SK-N-SH (cell line): ENCODE measurements at regions not wholly inside any gene's neighbourhood (a gene's known extent, or its start where the extent isn't known, plus 50 kb on each side); places are given as distances from the start of the nearest gene placed in this dataset.

Experiments used
- CTCF ChIA-PET: fragments of 300-600, 350-600 bp; formaldehyde crosslinking; extraction: SDS; loops from one replicate; lab custom pipeline; 2021; lab: Yijun Ruan, JAX
- POLR2A ChIA-PET: fragments of 350-600 bp; sonication (Branson Sonifier 250); formaldehyde crosslinking; extraction: SDS; loops from one replicate; lab custom pipeline; 2020; ENCODE audit warnings: antibody characterized with exemption, inconsistent platforms; lab: Yijun Ruan, JAX
- DNase-seq: peaks from one replicate; pipeline ENCODE4 v3.0.0; 2012
- H2AFZ ChIP-seq: fragments of 200-600 bp; sonication (generic); 2 replicates; pipeline ENCODE4 v1.8.1; 2016; ENCODE audit warnings: antibody characterized with exemption, mild to moderate bottlenecking, low read depth
- H3F3A ChIP-seq: fragments of 200-600 bp; sonication (generic); replicated peaks from 2 replicates; pipeline ENCODE3; 2016; ENCODE audit warnings: antibody characterized with exemption, mild to moderate bottlenecking; ENCODE audit not compliant: insufficient read depth
- H3K27ac ChIP-seq, 2 experiments: fragments of 200-500 bp in 1 of 2; fragments of 200-600 bp in 1 of 2; sonication (Bioruptor generic) in 1 of 2; sonication (generic), shearing (Covaris generic) in 1 of 2; 2 replicates each; pipeline versions ENCODE4 v1.5.1 to v1.6.1; 2014 to 2016; ENCODE audit warnings: low read depth in 2 of 2, inconsistent platforms in 1 of 2, low read length in 1 of 2, mild to moderate bottlenecking in 1 of 2, mixed read lengths in 1 of 2
- H3K27me3 ChIP-seq: fragments of 200-600 bp; sonication (generic), shearing (Covaris generic); 2 replicates; pipeline ENCODE4 v1.6.1; 2016; ENCODE audit warnings: mixed run types; ENCODE audit not compliant: insufficient read depth
- H3K36me3 ChIP-seq, 2 experiments: fragments of 200-500 bp in 1 of 2; fragments of 200-600 bp in 1 of 2; sonication (Bioruptor generic) in 1 of 2; sonication (generic) in 1 of 2; replicated peaks in 1 of 2; 2 replicates each; pipeline versions ENCODE3 to v1.5.1; 2014 to 2016; ENCODE audit warnings: low read length in 1 of 2, mild to moderate bottlenecking in 1 of 2; ENCODE audit not compliant: insufficient read depth in 2 of 2, control insufficient read depth in 1 of 2
- H3K4me1 ChIP-seq, 2 experiments: fragments of 200-500 bp in 1 of 2; fragments of 200-600 bp in 1 of 2; sonication (Bioruptor generic) in 1 of 2; sonication (generic), shearing (Covaris generic) in 1 of 2; 2 replicates each; pipeline versions ENCODE4 v1.5.1 to v1.6.1; 2014 to 2016; ENCODE audit warnings: low read depth in 1 of 2, low read length in 1 of 2, mixed run types in 1 of 2; ENCODE audit not compliant: insufficient read depth in 2 of 2, control insufficient read depth in 1 of 2
- H3K4me2 ChIP-seq: fragments of 200-600 bp; sonication (generic), shearing (Covaris generic); 2 replicates; pipeline ENCODE4 v1.6.1; 2017; ENCODE audit warnings: mixed run types
- H3K4me3 ChIP-seq, 2 experiments: fragments of 200-500 bp in 1 of 2; fragments of 200-600 bp in 1 of 2; sonication (Bioruptor generic) in 1 of 2; sonication (generic), shearing (Covaris generic) in 1 of 2; 2 replicates each; pipeline versions ENCODE4 v1.5.1 to v1.8.1; 2014 to 2016; ENCODE audit warnings: low read depth in 2 of 2, inconsistent platforms in 1 of 2, low read length in 1 of 2, mild to moderate bottlenecking in 1 of 2, mixed read lengths in 1 of 2, moderate library complexity in 1 of 2
- H3K79me2 ChIP-seq: fragments of 200-600 bp; sonication (generic); 2 replicates; pipeline ENCODE4 v1.8.1; 2017; ENCODE audit warnings: mild to moderate bottlenecking; ENCODE audit not compliant: insufficient read depth
- H3K9ac ChIP-seq: fragments of 200-600 bp; sonication (generic); 2 replicates; pipeline ENCODE4 v1.6.1; 2017; ENCODE audit warnings: mixed run types
- H3K9me2 ChIP-seq: fragments of 200-600 bp; sonication (generic); 2 replicates; pipeline ENCODE4 v1.6.1; 2017; ENCODE audit warnings: mixed run types
- H3K9me3 ChIP-seq: fragments of 200-600 bp; sonication (generic); 2 replicates; pipeline ENCODE4 v1.6.1; 2017; ENCODE audit warnings: mixed run types, mild to moderate bottlenecking, moderate library complexity
- H4K20me1 ChIP-seq: fragments of 200-600 bp; sonication (generic); 2 replicates; pipeline ENCODE4 v1.6.1; 2017; ENCODE audit warnings: mild to moderate bottlenecking, mixed run types; ENCODE audit not compliant: insufficient read depth
- CHD2 ChIP-seq: fragments of 150-350 bp; IDR thresholded peaks from 2 replicates; pipeline ENCODE4 v1.6.1; 2018; ENCODE audit warnings: low read length; ENCODE audit not compliant: partially characterized antibody
- EP300 ChIP-seq, 2 experiments: IDR thresholded peaks; 2 replicates each; pipeline versions ENCODE4 v1.4.0 to v1.6.1; 2012; ENCODE audit warnings: borderline replicate concordance in 1 of 2, low read depth in 1 of 2, low read length in 1 of 2
- FOXM1 ChIP-seq: IDR thresholded peaks from 2 replicates; pipeline ENCODE4 v1.4.0; 2012; ENCODE audit warnings: low read depth, mild to moderate bottlenecking
- GATA2 ChIP-seq: sonication (generic); formaldehyde crosslinking; IDR thresholded peaks from 2 replicates; pipeline ENCODE4 v1.5.0; 2020; ENCODE audit warnings: mild to moderate bottlenecking, missing genetic modification reagents
- JUND ChIP-seq: IDR thresholded peaks from 2 replicates; pipeline ENCODE4 v1.4.0; 2012
- MEF2A ChIP-seq: IDR thresholded peaks from 2 replicates; pipeline ENCODE4 v1.4.0; 2012; ENCODE audit warnings: low read depth, borderline replicate concordance
- MXI1 ChIP-seq: IDR thresholded peaks from 2 replicates; pipeline ENCODE4 v1.6.1; 2012; ENCODE audit warnings: mild to moderate bottlenecking, low read depth, low read length, improper control_type of control experiment
- NRF1 ChIP-seq: IDR thresholded peaks from 2 replicates; pipeline ENCODE4 v1.6.1; 2012; ENCODE audit warnings: low read depth, mild to moderate bottlenecking, low read length
- PBX3 ChIP-seq: IDR thresholded peaks from 2 replicates; pipeline ENCODE4; 2012
- POLR2AphosphoS5 ChIP-seq: IDR thresholded peaks from 2 replicates; pipeline ENCODE4 v1.6.1; 2012; ENCODE audit warnings: low read depth, low read length
- RCOR1 ChIP-seq: fragments of 150-350 bp; IDR thresholded peaks from 2 replicates; pipeline ENCODE4 v1.6.1; 2017; ENCODE audit warnings: antibody characterized with exemption, low read length
- RXRA ChIP-seq: IDR thresholded peaks from 2 replicates; pipeline ENCODE4 v1.4.0; 2012; ENCODE audit warnings: low read depth, mild to moderate bottlenecking, borderline replicate concordance
- SIN3A ChIP-seq: IDR thresholded peaks from 2 replicates; pipeline ENCODE4 v1.6.1; 2012; ENCODE audit warnings: low read depth, mild to moderate bottlenecking, low read length, moderate library complexity, borderline replicate concordance
- TAF1 ChIP-seq: IDR thresholded peaks from 2 replicates; pipeline ENCODE4 v1.6.1; 2012; ENCODE audit warnings: low read depth, mild to moderate bottlenecking, low read length, moderate library complexity, borderline replicate concordance
- USF1 ChIP-seq: IDR thresholded peaks from 2 replicates; pipeline ENCODE4 v1.4.0; 2012; ENCODE audit warnings: low read depth, borderline replicate concordance
- WGBS: methylation state at CpG from one replicate; pipeline ENCODE4 v1.1.6; 2017; ENCODE audit warnings: low lambda C conversion rate; 5-methylcytosine and 5-hydroxymethylcytosine counted together
- TF ChIP-seq, protein P1 (sequence below): IDR thresholded peaks from 2 replicates; pipeline ENCODE4 v1.4.0; 2012; ENCODE audit warnings: low read depth

DNA sequence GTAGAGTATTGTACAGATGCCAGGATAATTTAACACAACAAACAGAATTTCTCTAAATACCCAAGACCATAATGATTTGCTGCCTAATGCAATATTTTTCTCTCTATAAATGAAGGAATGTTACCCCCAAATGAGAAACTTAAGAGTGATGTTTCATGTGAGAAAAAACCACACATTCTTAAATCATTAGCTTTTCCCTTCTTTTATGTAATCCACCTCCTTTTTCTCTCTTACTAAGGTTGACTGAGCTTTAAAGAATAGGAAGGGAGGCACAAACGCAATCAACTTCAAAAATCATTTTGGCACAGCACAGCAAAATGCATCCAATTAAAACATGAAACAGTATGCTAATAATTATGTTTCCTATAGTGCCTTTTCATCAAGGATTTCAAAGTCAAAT lies 698.1 kb upstream of the CDH2 start:
- Histone ChIP-seq H3K9me3 (no peaks in the 10 kb centered on the region), H3K79me2 (no peaks in the 10 kb centered on the region), H3K27ac (no peak overlapping the region), H3F3A (no peaks in the 10 kb centered on the region), H3K36me3 (no peaks in the 10 kb centered on the region), H3K4me2 (no peak overlapping the region), H3K4me1 (no peaks in the 10 kb centered on the region), H4K20me1 (no peaks in the 10 kb centered on the region), H3K9me2 (no peaks in the 10 kb centered on the region), H3K9ac (no peak overlapping the region), H2AFZ (no peak overlapping the region), H3K4me3 (no peak overlapping the region), H3K27me3 (no peaks in the 10 kb centered on the region)
- ChIA-PET CTCF (no interaction called here), POLR2A (no interaction called here)
- TF ChIP-seq POLR2AphosphoS5 (no peak), JUND (no peak), GATA2 (no peak), SIN3A (no peak), USF1 (no peak), RCOR1 (no peak)
- DNase-seq = no peak
- 100% methylated on average over 1 of the region's 1 CpG for WGBS

- ChIA-PET CTCF (interaction anchor here (1.2 kb wide), 1 partner anchor 9 kb away, joined by 3 read pairs; no protein-coding TSS in a partner anchor), POLR2A (no interaction called here)
- H4K20me1 ChIP-seq = no peaks in the 10 kb centered on the region
- H3K27ac ChIP-seq = no peak overlapping the region
- no peaks in the 10 kb centered on the region for H3K9me2 ChIP-seq
- H3K4me1 ChIP-seq = no peaks in the 10 kb centered on the region
- no peak overlapping the region for H3K4me3 ChIP-seq
- H3K9ac ChIP-seq = no peak overlapping the region
- H2AFZ ChIP-seq = no peak overlapping the region
- H3K9me3 ChIP-seq = no peaks in the 10 kb centered on the region
- TF ChIP-seq USF1 (no peak), FOXM1 (no peak), MEF2A (no peak), NRF1 (no peak), EP300 (IDR thresholded peaks at IDR 0.05; ENCODE audit: borderline replicate concordance in 1 of 2, low read depth in 1 of 2, low read length in 1 of 2) (no peak), MXI1 (no peak), RXRA (no peak), PBX3 (no peak), CHD2 (no peak), TAF1 (no peak)
- TF ChIP-seq, protein P1, sequence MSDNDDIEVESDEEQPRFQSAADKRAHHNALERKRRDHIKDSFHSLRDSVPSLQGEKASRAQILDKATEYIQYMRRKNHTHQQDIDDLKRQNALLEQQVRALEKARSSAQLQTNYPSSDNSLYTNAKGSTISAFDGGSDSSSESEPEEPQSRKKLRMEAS = no peak
- WGBS = 87% methylated on average over 2 of the region's 2 CpGs
- no peaks in the 10 kb centered on the region for H3K27me3 ChIP-seq
- H3F3A ChIP-seq = no peaks in the 10 kb centered on the region
- no peaks in the 10 kb centered on the region for H3K36me3 ChIP-seq
- H3K4me2 ChIP-seq = no peak overlapping the region
- DNase-seq = no peak
- H3K79me2 ChIP-seq = no peaks in the 10 kb centered on the region
Measured at GRCh38 chr18:28863396-28863795, 686.5 kb upstream of the CDH2 start.
